Activated CD4-positive, alpha-beta T cell treated with anti-CD3 and anti-CD28 coated beads, Interleukin-2, amount 10 ng/mL, durations not matched to agents 7 days and 5 days (primary cell): ENCODE measurements at regions not wholly inside any gene's neighbourhood (a gene's known extent, or its start where the extent isn't known, plus 50 kb on each side); places are given as distances from the start of the nearest gene placed in this dataset.
"Not testable (repeated sequence)": the region's sequence is repeated elsewhere in the genome, so short reads cannot be mapped to it uniquely, and the experiment has no call there.

ENCODE experiments used
- CTCF ChIA-PET: fragments of 350-600 bp; sonication (Branson Sonifier 250); formaldehyde crosslinking; loops from one replicate; lab custom pipeline; 2021; ENCODE audit warnings: antibody characterized with exemption; lab: Charles Lee
- POLR2A ChIA-PET: fragments of 350-600 bp; sonication (Branson Sonifier 250); formaldehyde crosslinking; loops from one replicate; lab custom pipeline; 2021; ENCODE audit warnings: antibody characterized with exemption; lab: Charles Lee
- DNase-seq: peaks from one replicate; pipeline ENCODE4 v3.0.0-alpha.2; 2020
- H3K27ac Mint-ChIP-seq: one replicate; pipeline ENCODE4 v1.8.0; 2021; ENCODE audit warnings: mild to moderate bottlenecking, moderate library complexity, mixed read lengths
- H3K27me3 Mint-ChIP-seq: one replicate; pipeline ENCODE4 v1.8.0; 2021; ENCODE audit warnings: mixed read lengths
- H3K36me3 Mint-ChIP-seq: one replicate; pipeline ENCODE4 v1.8.0; 2021; ENCODE audit warnings: low read depth, mixed read lengths
- H3K4me1 Mint-ChIP-seq: one replicate; pipeline ENCODE4 v1.8.0; 2021; ENCODE audit warnings: mixed read lengths
- H3K4me3 Mint-ChIP-seq: one replicate; pipeline ENCODE4 v1.8.0; 2021; ENCODE audit warnings: mild to moderate bottlenecking, moderate library complexity, mixed read lengths
- H3K9me3 Mint-ChIP-seq: one replicate; pipeline ENCODE4 v1.8.0; 2021; ENCODE audit warnings: mixed read lengths

GRCh38 chr12:83470749-83471148, 784.0 kb downstream of the TMTC2 start:
- no peaks in the 10 kb centered on the region for H3K27me3 Mint-ChIP-seq
- no peak for DNase-seq

GRCh38 chr12:83468988-83469908, 782.5 kb downstream of the TMTC2 start:
- DNase-seq, result no peak
- ChIA-PET POLR2A (no interaction called here), CTCF (interaction anchor here (0.6 kb wide), 1 partner anchor 9 kb away, joined by 3 read pairs; no protein-coding TSS in a partner anchor)
- no peaks in the 10 kb centered on the region for H3K27me3 Mint-ChIP-seq
- H3K9me3 Mint-ChIP-seq, result no peaks in the 10 kb centered on the region
- H3K27ac Mint-ChIP-seq, result no peak overlapping the region
- no peaks in the 10 kb centered on the region for H3K36me3 Mint-ChIP-seq
- H3K4me3 Mint-ChIP-seq, result no peak overlapping the region
- H3K4me1 Mint-ChIP-seq, result no peaks in the 10 kb centered on the region

More at GRCh38 chr12:83470749-83471148, 784.0 kb downstream of the TMTC2 start:
- no peaks in the 10 kb centered on the region for H3K4me1 Mint-ChIP-seq
- no peaks in the 10 kb centered on the region for H3K36me3 Mint-ChIP-seq
- H3K9me3 Mint-ChIP-seq, result no peaks in the 10 kb centered on the region
- H3K4me3 Mint-ChIP-seq, result no peak overlapping the region
- ChIA-PET POLR2A (no interaction called here), CTCF (interaction anchor here (0.6 kb wide), 1 partner anchor 596 kb away, joined by 3 read pairs; no protein-coding TSS in a partner anchor)
- H3K27ac Mint-ChIP-seq, result no peak overlapping the region

- no peak for DNase-seq
- Mint-ChIP-seq H3K4me3 (no peak overlapping the region), H3K4me1 (no peaks in the 10 kb centered on the region), H3K27ac (no peak overlapping the region), H3K9me3 (no peaks in the 10 kb centered on the region), H3K36me3 (no peaks in the 10 kb centered on the region), H3K27me3 (no peaks in the 10 kb centered on the region)
- ChIA-PET POLR2A (no interaction called here), CTCF (no interaction called here)
Measured at GRCh38 chr12:83465632-83466031, 778.9 kb downstream of the TMTC2 start.

GRCh38 chr12:83462419-83462818, 775.7 kb downstream of the TMTC2 start:
- no peaks in the 10 kb centered on the region for H3K4me1 Mint-ChIP-seq
- CTCF ChIA-PET, result no interaction called here
- H3K36me3 Mint-ChIP-seq, result no peaks in the 10 kb centered on the region
- no peaks in the 10 kb centered on the region for H3K9me3 Mint-ChIP-seq
- no peaks in the 10 kb centered on the region for H3K27me3 Mint-ChIP-seq
- DNase-seq, result no peak
- POLR2A ChIA-PET, result no interaction called here
- no peak overlapping the region for H3K27ac Mint-ChIP-seq
- no peak overlapping the region for H3K4me3 Mint-ChIP-seq

GRCh38 chr12:83461336-83461935, 774.7 kb downstream of the TMTC2 start:
- Mint-ChIP-seq H3K4me1 (no peaks in the 10 kb centered on the region), H3K9me3 (no peaks in the 10 kb centered on the region), H3K36me3 (no peaks in the 10 kb centered on the region), H3K4me3 (no peak overlapping the region), H3K27me3 (no peaks in the 10 kb centered on the region), H3K27ac (no peak overlapping the region)
- POLR2A ChIA-PET, result no interaction called here
- CTCF ChIA-PET, result no interaction called here
- no peak for DNase-seq

- Mint-ChIP-seq H3K36me3 (no peaks in the 10 kb centered on the region), H3K4me1 (no peaks in the 10 kb centered on the region), H3K4me3 (no peak overlapping the region), H3K27ac (no peak overlapping the region), H3K27me3 (no peaks in the 10 kb centered on the region), H3K9me3 (no peaks in the 10 kb centered on the region)
- CTCF ChIA-PET, result no interaction called here
- no peak for DNase-seq
- POLR2A ChIA-PET, result no interaction called here
Measured at GRCh38 chr12:83451189-83451588, 764.5 kb downstream of the TMTC2 start.

GRCh38 chr12:83434600-83434999, 747.9 kb downstream of the TMTC2 start:
- POLR2A ChIA-PET, result no interaction called here
- H3K36me3 Mint-ChIP-seq, result no peaks in the 10 kb centered on the region
- no peak overlapping the region for H3K4me3 Mint-ChIP-seq
- H3K27me3 Mint-ChIP-seq, result no peaks in the 10 kb centered on the region
- CTCF ChIA-PET, result no interaction called here
- H3K9me3 Mint-ChIP-seq, result peaks cover 25% of the 10 kb centered on the region
- H3K27ac Mint-ChIP-seq, result no peak overlapping the region
- H3K4me1 Mint-ChIP-seq, result no peaks in the 10 kb centered on the region
- no peak for DNase-seq

GRCh38 chr12:83432176-83432719, 745.5 kb downstream of the TMTC2 start:
- Mint-ChIP-seq H3K4me3 (no peak overlapping the region), H3K4me1 (no peaks in the 10 kb centered on the region), H3K9me3 (peaks cover 22% of the 10 kb centered on the region), H3K27ac (no peak overlapping the region), H3K36me3 (no peaks in the 10 kb centered on the region), H3K27me3 (no peaks in the 10 kb centered on the region)
- DNase-seq, result no peak
- CTCF ChIA-PET, result no interaction called here
- POLR2A ChIA-PET, result no interaction called here

- H3K27me3 Mint-ChIP-seq, H3K4me3 Mint-ChIP-seq, H3K27ac Mint-ChIP-seq, DNase-seq, H3K36me3 Mint-ChIP-seq, POLR2A ChIA-PET, H3K4me1 Mint-ChIP-seq: not testable (repeated sequence)
- peaks cover 13% of the 10 kb centered on the region for H3K9me3 Mint-ChIP-seq
- CTCF ChIA-PET, result interaction anchor here (0.7 kb wide), 1 partner anchor 87 kb away, joined by 3 read pairs; no protein-coding TSS in a partner anchor
Measured at GRCh38 chr12:83427586-83428136, 741.0 kb downstream of the TMTC2 start.

GRCh38 chr12:83414981-83415380, 728.3 kb downstream of the TMTC2 start:
- ChIA-PET CTCF (no interaction called here), POLR2A (no interaction called here)
- H3K27me3 Mint-ChIP-seq, result no peaks in the 10 kb centered on the region
- no peaks in the 10 kb centered on the region for H3K36me3 Mint-ChIP-seq
- DNase-seq, result no peak
- H3K4me3 Mint-ChIP-seq, result no peak overlapping the region
- H3K27ac Mint-ChIP-seq, result no peak overlapping the region
- H3K9me3 Mint-ChIP-seq, result peaks cover 8% of the 10 kb centered on the region
- no peaks in the 10 kb centered on the region for H3K4me1 Mint-ChIP-seq

- ChIA-PET CTCF (no interaction called here), POLR2A (no interaction called here)
- Mint-ChIP-seq H3K4me1 (no peaks in the 10 kb centered on the region), H3K4me3 (no peak overlapping the region), H3K9me3 (peaks cover 7% of the 10 kb centered on the region), H3K36me3 (no peaks in the 10 kb centered on the region), H3K27ac (no peak overlapping the region), H3K27me3 (no peaks in the 10 kb centered on the region)
- no peak for DNase-seq
Measured at GRCh38 chr12:83408851-83409250, 722.1 kb downstream of the TMTC2 start.

- Mint-ChIP-seq H3K27me3 (no peaks in the 10 kb centered on the region), H3K9me3 (peaks cover 7% of the 10 kb centered on the region), H3K4me3 (no peak overlapping the region), H3K36me3 (no peaks in the 10 kb centered on the region), H3K4me1 (no peaks in the 10 kb centered on the region), H3K27ac (no peak overlapping the region)
- no peak for DNase-seq
- CTCF ChIA-PET, result no interaction called here
- POLR2A ChIA-PET, result no interaction called here
Measured at GRCh38 chr12:83408146-83408545, 721.4 kb downstream of the TMTC2 start.

GRCh38 chr12:83404521-83404920, 717.8 kb downstream of the TMTC2 start:
- Mint-ChIP-seq H3K36me3 (no peaks in the 10 kb centered on the region), H3K9me3 (peaks cover 4% of the 10 kb centered on the region), H3K27ac (no peak overlapping the region), H3K4me3 (no peak overlapping the region), H3K4me1 (no peaks in the 10 kb centered on the region), H3K27me3 (no peaks in the 10 kb centered on the region)
- ChIA-PET CTCF (no interaction called here), POLR2A (no interaction called here)
- DNase-seq, result no peak
